BJ (cell line): ENCODE measurements at regions not wholly inside any gene's neighbourhood (a gene's known extent, or its start where the extent isn't known, plus 50 kb on each side); places are given as distances from the start of the nearest gene placed in this dataset.

ENCODE experiments used
- CTCF ChIA-PET: fragments of 350-600 bp; formaldehyde crosslinking; extraction: SDS; loops from one replicate; lab custom pipeline; 2021; ENCODE audit warnings: antibody characterized with exemption, inconsistent platforms; lab: Yijun Ruan, JAX
- POLR2A ChIA-PET: fragments of 300-600 bp; sonication (Branson Sonifier 250); formaldehyde crosslinking; extraction: SDS; loops from one replicate; lab custom pipeline; 2021; ENCODE audit warnings: antibody characterized with exemption; lab: Charles Lee
- DNase-seq: peaks from one replicate; pipeline ENCODE4 v3.0.0-alpha.2; 2011; ENCODE audit warnings: low read depth
- H3K27me3 ChIP-seq: 2 replicates; pipeline ENCODE4 v1.6.0; 2011; ENCODE audit warnings: low read length; ENCODE audit not compliant: control insufficient read depth, insufficient read depth
- H3K36me3 ChIP-seq: 2 replicates; pipeline ENCODE4 v1.5.1; 2011; ENCODE audit warnings: low read length; ENCODE audit not compliant: control insufficient read depth, insufficient read depth
- H3K4me3 ChIP-seq: 2 replicates; pipeline ENCODE4 v1.5.1; 2011; ENCODE audit warnings: low read depth, mild to moderate bottlenecking, control low read depth, low read length
- CTCF ChIP-seq: IDR thresholded peaks from 2 replicates; pipeline ENCODE4 v1.5.1; 2011; ENCODE audit warnings: low read depth, mild to moderate bottlenecking, control low read depth, inconsistent platforms, low read length, moderate library complexity; ENCODE audit not compliant: insufficient read depth

DNA sequence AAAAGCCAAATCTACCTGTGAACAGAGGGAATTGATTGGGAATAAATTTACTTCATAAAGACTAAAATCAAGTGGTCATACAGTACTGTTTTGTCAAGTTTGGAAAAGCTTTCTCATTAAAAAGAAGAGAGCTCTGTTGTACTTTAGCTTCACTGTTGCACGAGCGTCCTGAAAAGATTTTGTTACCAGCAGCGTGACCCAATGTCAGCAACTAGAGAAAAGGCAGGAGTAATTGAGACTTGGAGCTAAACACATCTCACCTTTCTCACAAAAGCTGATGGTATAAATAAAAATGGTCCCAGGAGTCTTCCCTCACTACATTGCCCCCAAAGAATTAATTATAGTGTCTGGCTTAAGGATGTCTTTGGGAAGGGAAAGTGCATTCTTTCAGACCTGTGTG is 613.7 kb downstream of the OLFM4 start:
- Histone ChIP-seq H3K4me3 (no peak overlapping the region), H3K36me3 (no peaks in the 10 kb centered on the region), H3K27me3 (no peaks in the 10 kb centered on the region)
- ChIA-PET POLR2A (no interaction called here), CTCF (no interaction called here)
- TF ChIP-seq CTCF, result no peak
- DNase-seq, result no peak

GRCh38 chr13:53648673-53649072 is 620.1 kb downstream of the OLFM4 start:
- Histone ChIP-seq H3K27me3 (no peaks in the 10 kb centered on the region), H3K4me3 (no peak overlapping the region), H3K36me3 (no peaks in the 10 kb centered on the region)
- TF ChIP-seq CTCF, result no peak
- ChIA-PET POLR2A (no interaction called here), CTCF (no interaction called here)
- DNase-seq, result no peak

DNA sequence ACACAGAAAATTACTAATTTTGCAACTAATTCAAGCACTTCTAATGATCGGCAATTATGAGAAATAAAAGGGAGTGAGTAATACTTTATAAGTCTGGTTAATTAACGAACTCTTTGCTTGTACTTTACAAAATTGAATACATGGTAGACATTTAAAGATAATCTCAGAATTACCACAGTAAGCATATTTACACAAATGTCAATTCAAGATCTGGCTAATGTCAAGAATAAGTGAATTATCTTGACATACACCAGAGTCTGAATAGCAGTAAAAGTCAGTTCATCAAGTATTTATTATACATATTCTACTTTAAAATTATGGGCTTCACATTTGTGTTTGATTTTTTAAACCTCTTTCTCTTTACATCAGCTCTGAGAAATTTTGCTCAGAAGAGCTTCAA is 643.4 kb downstream of the OLFM4 start:
- CTCF ChIA-PET, result no interaction called here
- TF ChIP-seq CTCF, result no peak

GRCh38 chr13:53683146-53683545 is 654.5 kb downstream of the OLFM4 start:
- TF ChIP-seq CTCF, result no peak
- DNase-seq, result no peak
- ChIA-PET POLR2A (no interaction called here), CTCF (no interaction called here)
- Histone ChIP-seq H3K4me3 (no peak overlapping the region), H3K36me3 (no peaks in the 10 kb centered on the region), H3K27me3 (no peaks in the 10 kb centered on the region)

More for the DNA sequence above, 643.4 kb downstream of the OLFM4 start:
- POLR2A ChIA-PET, result no interaction called here
- Histone ChIP-seq H3K4me3 (no peak overlapping the region), H3K27me3 (no peaks in the 10 kb centered on the region), H3K36me3 (no peaks in the 10 kb centered on the region)
- no peak for DNase-seq

- TF ChIP-seq CTCF, result no peak
- Histone ChIP-seq H3K27me3 (no peaks in the 10 kb centered on the region), H3K36me3 (no peaks in the 10 kb centered on the region), H3K4me3 (no peak overlapping the region)
- POLR2A ChIA-PET, result no interaction called here
- DNase-seq, result no peak
- CTCF ChIA-PET, result no interaction called here
These were observed 655.0 kb downstream of the OLFM4 start for GRCh38 chr13:53683608-53684007.
